SK-MEL-5 (cell line): ENCODE measurements at regions not wholly inside any gene's neighbourhood (a gene's known extent, or its start where the extent isn't known, plus 50 kb on each side); places are given as distances from the start of the nearest gene placed in this dataset.
"Not testable (repeated sequence)": the region's sequence is repeated elsewhere in the genome, so short reads cannot be mapped to it uniquely, and the experiment has no call there.

Source experiments
- DNase-seq: peaks from one replicate; pipeline ENCODE4 v3.0.0-alpha.2; 2016; ENCODE audit warnings: low read depth, low spot score
- in situ Hi-C: cut with HindIII; loops from 2 replicates; pipeline ENCODE4 v1.10.0; 2016; ENCODE audit warnings: low sequenced_read_pairs, high pct_unique_total_duplicates, low pct_unique_long_range_greater_than_20kb

DNA sequence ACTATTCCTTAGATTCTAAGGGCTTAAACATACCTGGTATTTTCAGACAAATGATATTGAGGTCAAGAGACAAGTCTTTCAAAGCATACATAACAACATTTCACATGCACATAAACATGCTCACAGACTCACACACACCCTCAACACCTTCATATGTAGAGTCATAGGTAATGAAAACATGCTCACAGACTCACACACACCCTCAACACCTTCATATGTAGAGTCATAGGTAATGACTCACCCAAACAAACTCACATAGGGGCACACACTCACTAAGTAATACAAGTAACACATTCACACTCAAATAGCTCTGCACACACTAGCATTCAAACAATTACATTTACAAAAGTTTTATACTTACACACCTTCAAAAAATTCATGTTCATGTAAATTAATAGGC, 975.5 kb downstream of the TMEM121 start:
- DNase-seq = no peak

DNA sequence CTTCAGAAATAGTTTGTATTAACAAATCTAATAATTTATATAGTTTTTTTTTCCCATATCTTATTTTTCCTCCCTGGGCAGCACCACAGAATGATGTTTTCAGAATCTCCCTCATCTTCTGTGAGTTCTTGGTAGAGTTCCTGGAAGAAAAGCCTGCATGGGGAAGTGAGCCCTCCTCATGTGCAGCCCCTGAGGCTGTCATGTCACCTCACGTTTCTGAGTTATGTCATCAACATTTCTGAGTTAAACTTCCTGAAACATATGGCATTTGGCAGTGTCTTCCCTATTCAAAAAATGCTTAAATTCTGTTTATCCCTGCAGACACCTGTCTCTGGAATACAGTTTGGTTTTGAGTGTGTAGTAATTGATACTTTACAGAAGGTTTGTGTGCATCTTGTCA, 979.0 kb downstream of the TMEM121 start:
- no peak for DNase-seq
- in situ Hi-C loops = no loop called here

More for the DNA sequence above, 975.5 kb downstream of the TMEM121 start:
- in situ Hi-C loops = no loop called here

DNA sequence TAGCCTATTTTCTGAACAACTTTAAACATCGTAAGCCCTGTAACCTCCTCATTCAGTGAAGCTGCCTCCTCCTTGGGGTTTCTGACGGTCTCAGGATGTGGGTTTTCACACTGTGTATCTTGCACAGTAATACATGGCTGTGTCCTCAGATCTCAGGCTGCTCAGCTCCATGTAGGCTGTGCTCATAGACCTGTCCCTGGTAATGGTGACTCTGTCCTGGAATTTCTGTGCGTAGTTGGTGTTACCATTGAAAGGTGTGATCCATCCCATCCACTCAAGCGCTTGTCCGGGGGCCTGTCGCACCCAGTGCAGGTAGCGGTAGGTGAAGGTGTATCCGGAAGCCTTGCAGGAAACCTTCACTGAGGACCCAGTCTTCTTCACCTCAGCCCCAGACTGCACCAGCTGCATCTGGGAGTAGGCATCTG, 980.5 kb downstream of the TMEM121 start:
- no peak for DNase-seq
- in situ Hi-C loops = no loop called here

DNA sequence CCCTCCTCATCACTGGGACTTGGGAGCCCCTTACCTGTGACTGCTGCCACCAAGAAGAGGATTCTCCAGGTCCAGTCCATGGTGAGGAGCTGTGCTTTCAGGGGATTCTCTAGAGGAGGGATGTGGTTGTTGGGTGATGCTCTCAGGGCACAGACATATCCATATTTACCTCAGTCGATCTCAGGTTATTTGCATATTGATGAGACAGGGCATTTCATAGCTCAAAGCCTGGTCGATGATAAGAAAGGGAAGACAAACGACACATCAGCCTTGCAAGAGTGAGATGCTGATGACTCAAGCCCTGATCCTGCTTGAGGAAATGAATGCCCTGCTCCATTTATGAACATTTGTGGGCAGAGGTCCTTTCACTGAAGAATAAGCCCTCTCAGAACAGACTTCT, 981.0 kb downstream of the TMEM121 start:
- no peak for DNase-seq
- in situ Hi-C loops = no loop called here

DNA sequence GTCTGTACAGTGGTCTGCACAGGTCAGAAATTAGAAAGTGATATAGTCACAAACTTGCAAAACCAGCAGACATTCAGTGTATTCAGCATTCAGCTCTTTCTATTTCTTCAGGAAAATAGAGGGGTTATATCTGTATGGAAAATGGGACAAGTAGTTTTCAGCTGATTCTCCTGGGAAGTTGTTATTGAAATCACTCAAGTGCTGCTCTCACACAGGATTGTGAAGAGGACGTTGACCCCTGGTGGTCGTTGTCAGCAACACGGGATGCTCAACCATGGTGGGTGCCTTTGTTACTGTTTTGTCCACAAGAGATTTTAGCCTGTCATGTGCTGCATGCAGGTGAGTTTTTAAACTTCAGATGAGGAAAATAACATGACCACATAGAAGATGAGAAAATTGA, 981.8 kb downstream of the TMEM121 start:
- DNase-seq = no peak
- in situ Hi-C loops = no loop called here

DNA sequence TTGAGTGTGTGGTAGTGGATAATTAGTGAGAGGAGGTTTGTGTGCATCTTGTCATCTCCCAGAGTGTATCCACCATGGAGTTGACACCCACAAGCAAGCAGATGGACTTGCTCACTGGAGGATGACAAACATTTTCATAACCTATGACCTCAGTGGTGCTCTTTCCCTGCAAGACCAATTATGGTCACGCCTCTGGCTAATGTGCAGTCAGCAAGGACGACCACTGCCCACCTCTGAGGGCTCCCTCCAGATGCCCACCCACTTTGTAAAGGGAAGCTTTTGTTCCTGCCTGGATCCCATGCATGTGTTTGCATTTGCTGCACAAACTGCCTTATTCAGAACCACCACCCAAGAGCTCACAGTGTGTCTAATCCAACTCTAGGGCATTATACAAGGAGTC, 982.8 kb downstream of the TMEM121 start:
- in situ Hi-C loops = no loop called here
- no peak for DNase-seq

DNA sequence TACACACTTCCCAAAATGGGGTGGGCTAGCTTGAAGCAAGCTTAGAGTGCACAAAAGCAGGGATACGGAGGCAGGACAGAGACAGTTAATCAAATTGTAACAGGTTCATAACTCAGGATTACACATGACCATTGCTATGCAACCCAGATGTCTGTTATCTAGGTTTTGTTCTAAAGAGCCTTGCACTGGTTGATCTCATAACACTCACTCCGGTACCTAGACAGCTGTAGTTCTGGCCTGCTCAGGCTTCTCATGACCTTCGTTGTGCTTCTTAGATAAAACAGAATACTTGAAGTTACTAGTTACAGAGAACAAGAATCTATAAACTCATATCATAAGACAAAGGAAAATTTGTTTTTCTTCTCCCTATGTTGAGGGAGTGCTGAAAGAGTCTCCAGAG, 983.4 kb downstream of the TMEM121 start:
- no peak for DNase-seq
- in situ Hi-C loops = no loop called here

DNA sequence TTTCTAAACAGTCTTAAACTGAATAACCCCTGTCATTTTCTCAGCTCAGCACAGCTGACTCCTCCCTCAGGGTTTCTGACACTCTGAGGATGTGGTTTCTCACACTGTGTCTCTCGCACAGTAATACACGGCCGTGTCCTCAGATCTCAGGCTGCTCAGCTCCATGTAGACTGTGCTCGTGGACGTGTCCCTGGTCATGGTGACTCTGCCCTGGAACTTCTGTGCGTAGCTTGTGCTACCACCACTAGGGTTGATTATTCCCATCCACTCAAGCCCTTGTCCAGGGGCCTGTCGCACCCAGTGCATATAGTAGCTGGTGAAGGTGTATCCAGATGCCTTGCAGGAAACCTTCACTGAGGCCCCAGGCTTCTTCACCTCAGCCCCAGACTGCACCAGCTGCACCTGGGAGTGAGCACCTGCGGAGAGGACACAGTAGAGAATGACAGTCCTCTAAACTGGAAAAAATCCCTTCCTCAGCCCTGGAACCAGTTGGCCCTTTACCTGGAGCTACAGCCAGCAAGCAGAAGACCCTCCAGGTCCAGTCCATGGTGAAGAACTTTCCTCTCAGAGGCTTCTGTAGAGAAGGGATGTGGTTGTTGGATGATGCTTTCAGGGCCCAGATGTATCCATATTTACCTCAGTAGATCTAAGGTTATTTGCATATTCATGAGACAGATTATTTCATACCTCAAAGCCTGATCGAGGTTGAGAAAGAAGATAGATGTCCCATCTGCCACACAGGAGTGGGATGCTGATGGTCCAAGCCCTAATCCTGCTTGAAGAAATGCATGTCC, 984.8 kb downstream of the TMEM121 start:
- in situ Hi-C loops = no loop called here
- no peak for DNase-seq

DNA sequence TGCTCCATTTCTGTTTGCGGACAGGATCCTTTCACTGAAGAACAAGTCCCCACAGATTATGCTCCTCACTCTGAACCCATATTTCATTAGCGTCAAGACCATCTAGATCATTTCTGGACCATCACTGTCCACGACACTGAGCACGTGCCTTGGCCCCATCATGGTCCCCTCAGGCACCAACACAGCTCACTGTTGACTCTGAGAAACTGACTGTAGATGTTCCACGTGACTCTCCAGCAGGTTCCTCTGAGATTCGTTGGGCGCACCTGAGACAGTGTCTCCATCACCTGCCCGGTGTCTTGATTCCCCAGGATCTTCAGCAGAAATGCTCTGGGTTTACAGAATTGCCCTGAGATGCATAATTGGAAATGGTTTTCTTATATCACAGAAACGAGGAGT, 985.4 kb downstream of the TMEM121 start:
- in situ Hi-C loops = no loop called here

DNA sequence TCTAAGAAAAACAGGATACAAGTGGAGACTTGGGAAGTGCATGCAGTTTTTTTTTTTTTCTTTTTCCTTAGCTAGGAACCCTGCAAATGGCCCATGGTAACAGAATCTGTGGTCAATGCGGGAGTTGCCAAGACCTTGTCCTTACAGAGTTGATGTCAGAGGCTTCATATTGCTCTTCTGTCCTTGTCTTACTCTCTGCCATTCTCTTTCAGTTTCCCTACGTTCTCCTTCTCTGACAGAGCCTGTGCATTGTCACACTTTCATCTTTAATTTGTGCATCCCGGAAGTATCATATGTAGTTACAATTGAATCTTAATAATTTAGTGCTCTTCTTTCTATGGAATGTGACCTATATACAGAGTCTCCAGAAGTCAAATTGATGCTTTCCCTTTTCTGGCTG, 986.9 kb downstream of the TMEM121 start:
- in situ Hi-C loops = no loop called here
- no peak for DNase-seq

More for the DNA sequence above, 985.4 kb downstream of the TMEM121 start:
- DNase-seq = no peak

DNA sequence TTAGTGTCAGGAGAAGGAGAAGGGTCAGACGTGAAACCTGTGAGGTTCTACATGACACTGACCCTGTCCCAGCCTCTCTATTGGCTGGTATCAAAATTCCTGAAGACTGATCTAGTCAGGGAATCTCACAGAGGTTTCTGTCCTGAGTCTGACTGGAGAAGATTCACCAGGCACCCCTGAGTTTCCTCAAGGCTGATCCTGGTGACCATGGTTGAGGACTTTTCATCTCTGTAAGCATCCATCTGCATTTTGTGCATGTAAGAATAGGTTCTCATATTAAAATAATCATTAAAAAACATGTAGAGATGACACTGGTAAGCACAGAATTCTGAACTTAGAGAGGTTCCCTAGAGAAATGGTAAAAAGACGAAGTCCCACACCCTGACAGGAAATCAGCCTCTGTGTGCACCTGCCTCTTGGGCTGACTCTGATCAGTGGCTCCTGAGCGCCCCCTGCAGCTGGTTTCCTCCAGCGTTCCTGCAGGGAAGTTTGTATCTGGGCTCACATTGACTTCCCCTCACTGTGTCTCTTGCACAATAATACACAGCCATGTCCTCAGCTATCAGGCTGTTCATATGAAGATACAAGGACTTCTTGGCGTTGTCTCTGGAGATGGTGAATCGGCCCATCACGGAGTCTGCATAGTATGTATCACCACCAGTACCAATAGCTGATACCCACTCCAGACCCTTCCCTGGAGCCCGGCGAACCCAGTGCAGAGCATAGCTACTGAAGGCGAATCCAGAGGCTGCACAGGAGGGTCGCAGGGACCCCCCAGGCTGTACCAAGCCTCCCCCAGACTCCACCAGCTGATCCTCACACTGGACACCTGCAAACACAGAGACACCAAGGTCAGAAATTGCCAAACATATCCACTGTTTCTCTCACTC, 991.9 kb downstream of the TMEM121 start:
- in situ Hi-C loops = no loop called here

DNA sequence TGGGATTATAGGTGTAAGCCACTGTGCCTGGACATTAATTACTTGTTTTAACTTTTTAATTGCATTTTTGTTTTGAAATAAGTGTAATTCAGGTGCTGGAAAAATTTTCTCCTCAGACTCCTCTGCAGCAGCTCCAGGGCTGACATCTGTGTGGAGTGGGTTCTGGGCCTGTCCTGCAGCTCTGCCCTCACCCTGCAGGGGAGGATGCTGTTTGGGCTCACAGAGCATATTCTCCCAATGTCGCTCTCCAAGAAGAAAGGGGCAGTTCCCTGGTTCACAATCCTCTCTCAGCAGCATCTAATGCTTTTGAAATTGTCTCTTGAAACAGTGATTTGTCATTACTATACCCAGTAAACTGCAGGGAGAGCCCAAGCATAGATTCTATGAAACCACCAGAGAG, 995.7 kb downstream of the TMEM121 start:
- DNase-seq, in situ Hi-C loops: not testable (repeated sequence)

More for the DNA sequence above, 991.9 kb downstream of the TMEM121 start:
- peak; percentile 58 for DNase-seq

DNA sequence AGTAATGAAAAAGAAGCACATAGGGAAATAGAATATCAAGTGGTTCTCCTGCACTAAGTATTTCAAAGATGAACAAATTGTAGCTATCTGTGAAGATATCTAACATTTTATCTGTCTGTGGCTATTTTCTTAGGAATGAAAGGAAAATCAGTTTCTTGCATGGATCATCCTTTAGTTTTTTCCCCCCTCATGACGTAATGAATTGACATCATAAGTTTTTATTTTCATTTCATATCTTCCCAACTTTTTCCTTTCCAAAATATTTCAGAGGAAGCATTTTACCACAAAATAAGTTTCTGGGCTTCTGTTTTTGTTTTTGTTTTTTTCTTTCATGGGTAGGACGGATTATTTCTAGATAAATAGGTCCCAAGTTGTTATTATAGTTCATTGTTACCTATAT, 996.6 kb downstream of the TMEM121 start:
- DNase-seq = no peak
- in situ Hi-C loops = no loop called here

DNA sequence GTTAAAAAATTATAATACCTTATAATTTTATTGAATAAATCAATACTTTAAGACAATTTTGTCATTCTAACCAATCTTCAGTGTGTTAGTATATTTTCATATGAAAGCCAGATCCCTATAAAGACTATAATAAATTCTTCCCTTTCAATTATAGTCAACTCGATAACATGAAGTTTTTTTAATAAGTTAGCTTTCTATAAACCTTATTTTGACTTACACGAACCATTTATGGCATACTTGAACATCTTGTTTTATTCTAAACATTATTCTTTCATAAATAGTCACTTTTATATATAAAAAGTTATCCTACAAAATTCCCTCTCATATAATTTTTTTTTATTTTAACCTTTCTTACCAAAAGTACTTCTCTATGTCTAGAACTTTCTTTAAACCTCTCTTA, 1002.3 kb downstream of the TMEM121 start:
- in situ Hi-C loops = no loop called here
- no peak for DNase-seq

DNA sequence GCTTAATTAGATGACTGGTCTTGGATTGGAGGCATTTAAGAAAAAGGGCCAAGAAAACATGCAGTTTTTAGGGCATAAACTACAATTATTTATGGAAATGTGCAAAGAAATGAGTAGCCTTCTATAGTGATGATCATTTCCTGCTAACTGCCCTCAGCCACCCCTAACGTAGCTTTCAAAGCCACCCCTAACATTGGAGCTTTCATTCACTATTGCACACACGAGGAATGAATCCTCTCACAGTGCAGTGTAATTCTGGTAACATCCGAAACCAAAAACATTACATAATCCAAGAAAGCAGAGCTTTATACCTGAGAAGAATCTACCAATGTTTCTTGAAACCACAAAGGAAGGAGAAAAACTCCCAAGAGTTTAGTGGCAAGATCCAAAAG, 1003.6 kb downstream of the TMEM121 start:
- in situ Hi-C loops = no loop called here
- DNase-seq = no peak

DNA sequence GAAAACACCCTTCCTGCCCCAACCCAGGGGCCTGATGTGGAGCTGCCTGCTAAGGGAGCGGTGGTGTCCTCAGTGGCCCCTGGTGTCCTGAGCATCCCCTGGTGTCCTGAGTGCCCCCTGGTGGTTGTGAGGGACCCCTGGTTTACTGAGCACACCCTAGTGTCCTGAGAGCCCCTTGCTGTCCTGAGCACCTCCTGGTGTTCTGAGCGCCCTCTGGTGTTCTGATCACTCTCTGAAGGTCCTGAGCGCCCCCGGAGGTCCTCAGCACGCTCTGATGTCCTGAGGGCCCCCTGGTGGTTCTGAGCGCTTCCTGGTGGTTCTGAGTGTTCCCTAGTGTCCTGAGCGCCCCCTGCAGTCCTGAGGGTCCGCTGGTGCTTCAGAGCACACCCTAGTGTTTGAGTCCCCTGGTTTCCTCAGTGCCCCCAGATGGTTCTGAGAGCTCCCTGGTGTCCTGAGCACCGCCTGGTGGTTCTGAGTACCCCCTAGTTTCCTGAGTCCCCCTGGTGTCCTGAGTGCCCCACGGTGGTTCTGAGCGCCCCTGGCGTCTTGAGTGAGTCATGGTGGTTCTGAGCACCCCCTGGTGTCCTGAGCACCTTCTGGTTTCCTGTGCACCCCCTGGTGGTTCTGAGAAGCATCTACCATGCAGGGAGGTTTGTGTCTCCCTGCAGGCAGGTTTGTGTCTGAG, 1004.2 kb downstream of the TMEM121 start:
- peak; percentile 49 for DNase-seq
- in situ Hi-C loops = no loop called here

DNA sequence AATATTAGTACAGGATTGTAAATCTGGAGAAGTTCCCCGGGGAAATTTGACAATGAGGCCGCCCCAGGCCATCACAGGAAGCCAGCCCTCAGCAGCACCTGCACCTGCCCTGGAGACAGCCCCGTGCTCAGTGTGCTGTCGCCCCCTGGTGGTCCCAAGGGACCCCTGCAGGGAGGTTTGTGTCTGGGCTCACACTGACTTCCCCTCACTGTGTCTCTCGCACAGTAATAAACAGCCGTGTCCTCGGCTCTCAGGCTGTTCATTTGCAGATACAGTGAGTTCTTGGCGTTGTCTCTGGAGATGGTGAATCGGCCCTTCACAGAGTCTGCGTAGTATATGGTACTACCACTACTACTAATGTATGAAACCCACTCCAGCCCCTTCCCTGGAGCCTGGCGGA, 1011.2 kb downstream of the TMEM121 start:
- DNase-seq, in situ Hi-C loops: not testable (repeated sequence)

DNA sequence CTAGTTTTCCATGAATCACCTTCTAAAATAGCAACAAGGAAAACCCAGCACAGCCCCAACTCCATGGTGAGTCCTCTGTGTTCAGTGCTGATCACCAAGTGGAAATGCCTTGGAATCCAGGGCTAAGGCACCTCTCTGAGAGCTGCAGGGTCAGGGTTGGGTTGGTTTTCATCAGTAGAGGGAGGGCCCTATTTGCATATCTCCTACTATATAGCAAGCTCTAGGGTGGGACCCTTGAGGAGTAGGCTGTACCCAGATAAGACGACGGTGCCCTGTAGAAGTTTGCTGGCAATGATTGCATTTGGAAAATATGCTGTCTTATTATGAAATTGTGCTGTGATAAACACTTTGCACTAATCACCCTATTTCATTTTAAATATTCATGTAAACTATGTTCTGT, 1011.8 kb downstream of the TMEM121 start:
- in situ Hi-C loops = no loop called here
- DNase-seq = no peak
